ENCODE measurements at regions not wholly inside any gene's neighbourhood (a gene's known extent, or its start where the extent isn't known, plus 50 kb on each side); places are given as distances from the start of the nearest gene placed in this dataset.

DNA sequence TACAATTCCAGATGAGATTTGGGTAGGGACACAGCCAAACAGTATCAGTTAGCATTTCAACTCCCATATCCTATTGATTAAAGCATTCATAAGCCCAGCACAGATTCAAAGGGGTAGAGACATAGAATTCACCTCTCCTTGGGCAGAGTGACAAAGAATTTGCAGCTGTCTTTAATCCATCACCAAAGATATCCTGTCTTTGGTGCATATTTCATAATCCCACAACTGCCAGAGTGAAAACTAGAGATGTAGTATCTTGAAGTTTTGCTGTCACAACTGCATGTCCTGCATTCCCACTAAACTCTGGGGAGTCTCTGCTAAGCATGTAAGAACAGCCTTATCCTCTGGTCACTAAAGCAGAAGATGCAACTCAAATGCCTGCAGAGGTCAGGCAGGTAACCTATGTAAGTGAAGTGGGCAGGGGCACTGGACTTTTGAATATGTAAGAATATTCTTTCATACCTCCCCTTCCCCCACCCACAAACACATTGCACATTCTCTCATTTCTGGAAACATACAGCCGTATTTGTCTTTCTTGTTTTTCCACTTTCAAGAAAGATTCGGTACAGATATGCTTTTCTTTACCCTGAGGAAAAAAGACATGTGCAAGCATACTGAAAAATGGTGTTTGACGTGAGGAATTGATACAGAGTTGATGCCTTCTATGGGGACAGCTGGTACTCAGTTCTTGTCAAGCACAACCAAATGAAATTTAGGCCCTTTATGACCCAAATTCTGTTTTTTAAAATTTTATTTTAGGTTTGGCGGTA, 283.1 kb downstream of the SP3 start:
- no peak overlapping the region for H3K4me3 ChIP-seq (ENCODE audit: insufficient read length, low read depth)
- DNase-seq (ENCODE audit: low read depth, low spot score), result no peak
- no peak overlapping the region for H3K9ac ChIP-seq (ENCODE audit: insufficient read length, low read depth)
- peaks cover 4% of the 10 kb centered on the region for H3K36me3 ChIP-seq (ENCODE audit: insufficient read depth, insufficient read length, low read length)
- TF ChIP-seq SUZ12 (IDR thresholded peaks at IDR 0.05; ENCODE audit: extremely low read depth, insufficient read depth, insufficient read length) (no peak), YY1 (IDR thresholded peaks at IDR 0.05; ENCODE audit: insufficient read depth, insufficient read length) (no peak), ZNF274 (IDR thresholded peaks at IDR 0.05; ENCODE audit: low read depth, low read length) (no peak)
- H3K9me3 ChIP-seq (ENCODE audit: insufficient read depth, low read length), result no peaks in the 10 kb centered on the region
- no peaks in the 10 kb centered on the region for H3K4me1 ChIP-seq (ENCODE audit: insufficient read depth, insufficient read length)
- no peaks in the 10 kb centered on the region for H3K27me3 ChIP-seq (ENCODE audit: insufficient read depth, insufficient read length)

DNA sequence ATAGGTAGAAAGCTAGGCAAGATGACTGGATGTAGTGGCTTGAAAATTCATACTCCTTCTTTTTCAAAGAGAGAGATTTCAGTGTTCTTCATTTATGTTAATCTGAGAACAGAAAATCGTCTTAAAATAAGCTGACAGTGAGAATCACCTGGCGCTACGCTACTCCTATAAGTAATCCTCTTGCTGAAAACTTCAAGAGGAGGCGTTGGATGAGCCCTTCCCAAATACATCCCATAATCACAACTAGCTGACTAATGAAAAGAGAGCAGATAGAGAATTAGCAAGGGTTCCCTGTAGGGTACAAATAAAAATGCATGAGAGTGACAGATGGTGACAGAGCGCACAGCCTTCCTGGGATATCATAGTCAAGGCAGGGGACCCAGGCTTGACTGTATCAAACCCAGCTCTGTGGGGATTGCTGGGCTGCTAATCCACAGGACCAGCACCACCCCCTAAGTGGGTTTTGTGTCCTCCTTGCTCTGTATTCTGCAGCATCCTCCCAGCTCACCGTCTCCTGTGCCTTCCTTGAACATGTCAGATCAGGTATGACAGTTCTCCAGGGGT, 280.2 kb downstream of the SP3 start:
- no peak overlapping the region for H3K4me3 ChIP-seq (ENCODE audit: insufficient read length, low read depth)
- TF ChIP-seq YY1 (IDR thresholded peaks at IDR 0.05; ENCODE audit: insufficient read depth, insufficient read length) (no peak), SUZ12 (IDR thresholded peaks at IDR 0.05; ENCODE audit: extremely low read depth, insufficient read depth, insufficient read length) (no peak), ZNF274 (IDR thresholded peaks at IDR 0.05; ENCODE audit: low read depth, low read length) (no peak)
- DNase-seq (ENCODE audit: low read depth, low spot score), result no peak
- no peaks in the 10 kb centered on the region for H3K9me3 ChIP-seq (ENCODE audit: insufficient read depth, low read length)
- H3K9ac ChIP-seq (ENCODE audit: insufficient read length, low read depth), result no peak overlapping the region
- H3K4me1 ChIP-seq (ENCODE audit: insufficient read depth, insufficient read length), result no peaks in the 10 kb centered on the region
- H3K36me3 ChIP-seq (ENCODE audit: insufficient read depth, insufficient read length, low read length), result peaks cover 4% of the 10 kb centered on the region
- no peaks in the 10 kb centered on the region for H3K27me3 ChIP-seq (ENCODE audit: insufficient read depth, insufficient read length)

DNA sequence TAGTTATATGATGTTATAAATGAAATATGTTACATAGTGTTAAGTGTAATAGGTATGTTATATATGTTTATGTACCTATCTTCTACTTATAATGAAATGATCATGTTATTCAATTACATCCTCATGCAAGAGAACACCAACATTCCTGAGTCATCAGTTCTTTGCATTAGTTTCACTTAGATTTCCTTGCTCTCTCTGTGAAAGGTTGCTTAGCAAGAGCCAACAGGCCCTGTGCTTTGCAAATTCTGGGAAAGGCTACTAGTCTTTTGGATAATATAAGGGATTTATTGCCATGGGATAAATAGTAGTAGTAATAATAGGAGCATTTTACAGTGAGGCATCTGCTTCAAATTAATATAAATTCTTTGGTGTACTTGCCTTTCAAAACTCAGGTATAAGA, 274.8 kb downstream of the SP3 start:
- H3K4me1 ChIP-seq (ENCODE audit: insufficient read depth, insufficient read length), result no peaks in the 10 kb centered on the region
- no peak for TF ChIP-seq ZNF274 (IDR thresholded peaks at IDR 0.05; ENCODE audit: low read depth, low read length)
- TF ChIP-seq SUZ12 (IDR thresholded peaks at IDR 0.05; ENCODE audit: extremely low read depth, insufficient read depth, insufficient read length), result no peak
- TF ChIP-seq YY1 (IDR thresholded peaks at IDR 0.05; ENCODE audit: insufficient read depth, insufficient read length), result no peak
- no peak overlapping the region for H3K4me3 ChIP-seq (ENCODE audit: insufficient read length, low read depth)
- peaks cover 5% of the 10 kb centered on the region for H3K36me3 ChIP-seq (ENCODE audit: insufficient read depth, insufficient read length, low read length)
- H3K27me3 ChIP-seq (ENCODE audit: insufficient read depth, insufficient read length), result no peaks in the 10 kb centered on the region
- H3K9me3 ChIP-seq (ENCODE audit: insufficient read depth, low read length), result no peaks in the 10 kb centered on the region
- no peak overlapping the region for H3K9ac ChIP-seq (ENCODE audit: insufficient read length, low read depth)
- no peak for DNase-seq (ENCODE audit: low read depth, low spot score)

DNA sequence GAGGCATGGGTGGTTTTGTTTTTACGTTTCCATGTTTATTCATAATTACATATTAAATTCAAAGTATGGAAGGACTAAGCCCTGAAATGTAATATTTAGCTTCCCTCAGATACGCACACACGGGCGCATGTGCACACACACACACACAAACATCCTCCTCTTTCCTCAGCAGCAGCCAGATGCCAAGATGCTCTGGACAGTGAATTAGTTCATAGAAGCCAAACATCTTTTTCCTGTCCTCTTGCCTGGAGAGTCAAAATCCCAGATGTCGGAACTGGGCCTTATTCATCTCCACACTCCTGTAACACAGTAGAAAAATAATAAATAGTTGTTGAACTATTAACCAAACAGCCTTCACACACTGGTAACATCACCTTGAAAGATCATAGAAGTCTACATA, 273.1 kb downstream of the SP3 start:
- no peaks in the 10 kb centered on the region for H3K4me1 ChIP-seq (ENCODE audit: insufficient read depth, insufficient read length)
- no peak for DNase-seq (ENCODE audit: low read depth, low spot score)
- no peaks in the 10 kb centered on the region for H3K27me3 ChIP-seq (ENCODE audit: insufficient read depth, insufficient read length)
- H3K4me3 ChIP-seq (ENCODE audit: insufficient read length, low read depth), result no peak overlapping the region
- H3K9me3 ChIP-seq (ENCODE audit: insufficient read depth, low read length), result no peaks in the 10 kb centered on the region
- H3K36me3 ChIP-seq (ENCODE audit: insufficient read depth, insufficient read length, low read length), result peaks cover 5% of the 10 kb centered on the region
- no peak for TF ChIP-seq ZNF274 (IDR thresholded peaks at IDR 0.05; ENCODE audit: low read depth, low read length)
- no peak for TF ChIP-seq SUZ12 (IDR thresholded peaks at IDR 0.05; ENCODE audit: extremely low read depth, insufficient read depth, insufficient read length)
- TF ChIP-seq YY1 (IDR thresholded peaks at IDR 0.05; ENCODE audit: insufficient read depth, insufficient read length), result no peak
- no peak overlapping the region for H3K9ac ChIP-seq (ENCODE audit: insufficient read length, low read depth)

DNA sequence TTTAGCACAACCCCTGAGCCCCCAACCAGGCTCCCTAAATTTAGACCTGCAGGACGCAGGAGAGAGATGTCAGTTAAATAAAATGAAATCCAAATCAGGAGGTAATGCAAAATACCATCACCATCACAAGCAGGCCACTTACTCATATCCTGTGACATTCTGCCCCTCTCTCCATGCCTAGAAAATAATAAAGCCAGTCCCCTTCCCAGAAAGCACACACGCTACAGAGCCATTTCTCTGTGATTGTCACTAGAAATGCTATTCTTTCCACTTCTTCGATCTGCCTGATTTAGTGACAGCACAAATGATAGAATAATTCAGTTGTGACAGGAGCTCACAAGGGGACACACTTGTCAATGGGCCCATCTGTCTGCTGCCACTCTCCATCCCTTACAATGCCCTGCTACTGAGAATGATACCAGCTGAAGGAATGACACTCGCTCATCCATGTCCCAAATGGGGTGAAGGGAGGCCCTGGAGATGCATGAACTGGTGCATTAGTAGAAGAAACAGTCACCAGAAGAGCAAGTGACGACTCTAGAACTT, 272.1 kb downstream of the SP3 start:
- no peak for TF ChIP-seq YY1 (IDR thresholded peaks at IDR 0.05; ENCODE audit: insufficient read depth, insufficient read length)
- H3K27me3 ChIP-seq (ENCODE audit: insufficient read depth, insufficient read length), result no peaks in the 10 kb centered on the region
- peaks cover 11% of the 10 kb centered on the region for H3K36me3 ChIP-seq (ENCODE audit: insufficient read depth, insufficient read length, low read length)
- H3K4me3 ChIP-seq (ENCODE audit: insufficient read length, low read depth), result no peak overlapping the region
- H3K4me1 ChIP-seq (ENCODE audit: insufficient read depth, insufficient read length), result no peaks in the 10 kb centered on the region
- H3K9ac ChIP-seq (ENCODE audit: insufficient read length, low read depth), result no peak overlapping the region
- no peaks in the 10 kb centered on the region for H3K9me3 ChIP-seq (ENCODE audit: insufficient read depth, low read length)
- no peak for DNase-seq (ENCODE audit: low read depth, low spot score)

DNA sequence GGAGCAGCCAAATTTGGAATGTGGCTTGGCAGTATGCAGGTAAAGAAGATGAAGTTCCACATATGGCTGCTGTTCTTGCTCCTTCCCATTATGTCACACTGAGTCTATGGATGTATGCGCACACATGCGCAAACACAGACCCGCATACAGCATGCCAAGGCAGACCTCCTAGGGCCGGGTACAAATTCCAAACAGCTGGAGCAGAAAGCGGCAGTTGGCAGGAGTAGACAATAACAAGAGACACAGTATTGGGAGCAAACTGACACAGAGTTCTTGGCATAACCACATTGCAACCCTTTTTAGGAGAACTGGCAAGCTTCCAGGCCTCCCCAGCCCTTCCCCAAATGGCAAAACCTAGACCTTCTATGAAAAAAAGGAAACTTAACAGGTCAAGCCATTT, 268.9 kb downstream of the SP3 start:
- no peak overlapping the region for H3K4me3 ChIP-seq (ENCODE audit: insufficient read length, low read depth)
- no peak for TF ChIP-seq YY1 (IDR thresholded peaks at IDR 0.05; ENCODE audit: insufficient read depth, insufficient read length)
- TF ChIP-seq SUZ12 (IDR thresholded peaks at IDR 0.05; ENCODE audit: extremely low read depth, insufficient read depth, insufficient read length), result no peak
- no peak for TF ChIP-seq ZNF274 (IDR thresholded peaks at IDR 0.05; ENCODE audit: low read depth, low read length)
- H3K4me1 ChIP-seq (ENCODE audit: insufficient read depth, insufficient read length), result no peaks in the 10 kb centered on the region
- DNase-seq (ENCODE audit: low read depth, low spot score), result no peak
- no peaks in the 10 kb centered on the region for H3K27me3 ChIP-seq (ENCODE audit: insufficient read depth, insufficient read length)
- H3K9ac ChIP-seq (ENCODE audit: insufficient read length, low read depth), result no peak overlapping the region
- peaks cover 14% of the 10 kb centered on the region for H3K36me3 ChIP-seq (ENCODE audit: insufficient read depth, insufficient read length, low read length)
- no peaks in the 10 kb centered on the region for H3K9me3 ChIP-seq (ENCODE audit: insufficient read depth, low read length)

DNA sequence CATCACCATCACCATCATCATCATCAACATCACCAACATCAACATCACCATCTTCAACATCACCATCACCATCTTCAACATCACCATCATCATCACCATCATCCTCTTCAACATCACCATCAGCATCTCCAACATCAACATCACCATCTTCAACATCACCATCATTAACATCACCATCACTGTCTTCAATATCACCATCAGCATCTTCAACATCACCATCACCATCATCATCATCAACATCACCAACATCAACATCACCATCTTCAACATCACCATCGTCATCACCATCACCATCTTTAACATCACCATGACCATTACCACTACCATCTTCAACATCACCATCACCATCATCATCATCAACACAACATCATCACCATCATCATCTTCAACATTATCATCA, 267.2 kb downstream of the SP3 start:
- no peak overlapping the region for H3K4me3 ChIP-seq (ENCODE audit: insufficient read length, low read depth)
- TF ChIP-seq SUZ12 (IDR thresholded peaks at IDR 0.05; ENCODE audit: extremely low read depth, insufficient read depth, insufficient read length) (no peak), ZNF274 (IDR thresholded peaks at IDR 0.05; ENCODE audit: low read depth, low read length) (no peak), YY1 (IDR thresholded peaks at IDR 0.05; ENCODE audit: insufficient read depth, insufficient read length) (no peak)

More for the DNA sequence above, 267.2 kb downstream of the SP3 start:
- H3K9me3 ChIP-seq (ENCODE audit: insufficient read depth, low read length), result no peaks in the 10 kb centered on the region
- no peak for DNase-seq (ENCODE audit: low read depth, low spot score)
- peaks cover 11% of the 10 kb centered on the region for H3K36me3 ChIP-seq (ENCODE audit: insufficient read depth, insufficient read length, low read length)
- H3K9ac ChIP-seq (ENCODE audit: insufficient read length, low read depth), result no peak overlapping the region
- no peaks in the 10 kb centered on the region for H3K4me1 ChIP-seq (ENCODE audit: insufficient read depth, insufficient read length)
- H3K27me3 ChIP-seq (ENCODE audit: insufficient read depth, insufficient read length), result no peaks in the 10 kb centered on the region
